ENCODE measurements at regions not wholly inside any gene's neighbourhood (a gene's known extent, or its start where the extent isn't known, plus 50 kb on each side); places are given as distances from the start of the nearest gene placed in this dataset.

GRCh38 chr14:71618047-71618446 lies 314.2 kb upstream of the RGS6 start:
- Histone ChIP-seq H3K9me3 (no peaks in the 10 kb centered on the region), H3K4me1 (ENCODE audit: control insufficient read depth in 1 of 2, low read depth in 2 of 2) (no peaks in the 10 kb centered on the region), H3K4me3 (no peak overlapping the region), H3K27ac (no peak overlapping the region), H3K27me3 (replicated peaks; ENCODE audit: insufficient read depth) (no peaks in the 10 kb centered on the region), H3K36me3 (no peaks in the 10 kb centered on the region)
- DNase-seq (ENCODE audit: low spot score) (no peak), ATAC-seq (ENCODE audit: insufficient number of reproducible peaks, low FRiP score, low read depth) (no peak)
- TF ChIP-seq CTCF (IDR thresholded peaks at IDR 0.05), result no peak

- Histone ChIP-seq H3K4me1 (ENCODE audit: control insufficient read depth in 1 of 2, low read depth in 2 of 2) (no peaks in the 10 kb centered on the region), H3K27ac (no peak overlapping the region), H3K36me3 (no peaks in the 10 kb centered on the region), H3K4me3 (no peak overlapping the region), H3K9me3 (no peaks in the 10 kb centered on the region), H3K27me3 (replicated peaks; ENCODE audit: insufficient read depth) (no peaks in the 10 kb centered on the region)
- no peak for ATAC-seq (ENCODE audit: insufficient number of reproducible peaks, low FRiP score, low read depth)
- no peak for DNase-seq (ENCODE audit: low spot score)
- TF ChIP-seq CTCF (IDR thresholded peaks at IDR 0.05), result no peak
Measured at GRCh38 chr14:71618716-71619115, 313.5 kb upstream of the RGS6 start.

GRCh38 chr14:71619472-71619871 lies 312.8 kb upstream of the RGS6 start:
- TF ChIP-seq CTCF (IDR thresholded peaks at IDR 0.05), result no peak
- ATAC-seq (ENCODE audit: insufficient number of reproducible peaks, low FRiP score, low read depth) (no peak), DNase-seq (ENCODE audit: low spot score) (no peak)
- Histone ChIP-seq H3K27me3 (replicated peaks; ENCODE audit: insufficient read depth) (no peaks in the 10 kb centered on the region), H3K9me3 (no peaks in the 10 kb centered on the region), H3K27ac (no peak overlapping the region), H3K36me3 (peaks cover 4% of the 10 kb centered on the region), H3K4me1 (ENCODE audit: control insufficient read depth in 1 of 2, low read depth in 2 of 2) (no peaks in the 10 kb centered on the region), H3K4me3 (no peak overlapping the region)

GRCh38 chr14:71620401-71620800 lies 311.8 kb upstream of the RGS6 start:
- TF ChIP-seq CTCF (IDR thresholded peaks at IDR 0.05), result no peak
- DNase-seq (ENCODE audit: low spot score) (no peak), ATAC-seq (ENCODE audit: insufficient number of reproducible peaks, low FRiP score, low read depth) (no peak)
- Histone ChIP-seq H3K36me3 (peaks cover 4% of the 10 kb centered on the region), H3K27me3 (replicated peaks; ENCODE audit: insufficient read depth) (no peaks in the 10 kb centered on the region), H3K9me3 (no peaks in the 10 kb centered on the region), H3K4me1 (ENCODE audit: control insufficient read depth in 1 of 2, low read depth in 2 of 2) (no peaks in the 10 kb centered on the region), H3K4me3 (no peak overlapping the region), H3K27ac (no peak overlapping the region)

- DNase-seq (ENCODE audit: low spot score) (no peak), ATAC-seq (ENCODE audit: insufficient number of reproducible peaks, low FRiP score, low read depth) (no peak)
- peaks cover 4% of the 10 kb centered on the region for H3K36me3 ChIP-seq
- peaks cover 0 to 2% of the 10 kb centered on the region in 2 donors for H3K4me1 ChIP-seq (ENCODE audit: control insufficient read depth in 1 of 2, low read depth in 2 of 2)
- H3K27me3 ChIP-seq (replicated peaks; ENCODE audit: insufficient read depth), result no peaks in the 10 kb centered on the region
- TF ChIP-seq CTCF (IDR thresholded peaks at IDR 0.05), result no peak
- no peaks in the 10 kb centered on the region for H3K9me3 ChIP-seq
- H3K27ac ChIP-seq, result no peak overlapping the region
- H3K4me3 ChIP-seq, result no peak overlapping the region
Measured at GRCh38 chr14:71621276-71621675, 311.0 kb upstream of the RGS6 start.
